Psoas muscle (tissue), 7 donors: ENCODE measurements at regions not wholly inside any gene's neighbourhood (a gene's known extent, or its start where the extent isn't known, plus 50 kb on each side); places are given as distances from the start of the nearest gene placed in this dataset.

ENCODE experiments used
- ATAC-seq, 4 donors: fragments of 200-7000 bp; cut with Tn5 transposase; one replicate each; pipeline ENCODE4 v1.9.1; 2020; ENCODE audit warnings: moderate library complexity in 3 of 4, mild to moderate bottlenecking in 2 of 4
- DNase-seq, 2 donors: peaks; one replicate each; pipeline ENCODE4 v3.0.0-alpha.2; 2020
- H3K27ac ChIP-seq: fragments of 200-600 bp; one replicate; pipeline ENCODE4 v1.8.0; 2022
- H3K27me3 ChIP-seq, 3 donors: fragments of 200-600 bp in 1 of 3; one replicate each; pipeline versions ENCODE4 v1.6.1 to v1.8.0; 2013 to 2022; ENCODE audit warnings: low read length in 2 of 3, mild to moderate bottlenecking in 2 of 3, moderate library complexity in 1 of 3; ENCODE audit not compliant: insufficient read depth in 3 of 3
- H3K36me3 ChIP-seq, 2 donors: fragments of 200-600 bp in 1 of 2; one replicate each; pipeline versions ENCODE4 v1.6.1 to v1.8.0; 2013 to 2022; ENCODE audit warnings: low read depth in 1 of 2, mild to moderate bottlenecking in 1 of 2, moderate library complexity in 1 of 2; ENCODE audit not compliant: insufficient read depth in 1 of 2
- H3K4me1 ChIP-seq: fragments of 200-600 bp; one replicate; pipeline ENCODE4 v1.8.0; 2022
- H3K4me3 ChIP-seq: fragments of 200-600 bp; one replicate; pipeline ENCODE4 v1.8.0; 2022; ENCODE audit warnings: mild to moderate bottlenecking
- H3K9me3 ChIP-seq: fragments of 200-600 bp; one replicate; pipeline ENCODE4 v1.8.0; 2022
- CTCF ChIP-seq: fragments of 200-600 bp; IDR thresholded peaks from one replicate; pipeline ENCODE4 v1.8.0; 2022; ENCODE audit warnings: antibody characterized with exemption
- WGBS, 3 donors: extraction: QIAGEN DNeasy Blood & Tissue Kit; methylation state at CpG; one replicate each; pipeline versions ENCODE4 v1.1.6 to v1.1.7; 2013; 5-methylcytosine and 5-hydroxymethylcytosine counted together
- intact Hi-C, 2 donors: fragments of 100-400 bp; cut with DNase I; formaldehyde crosslinking; loops; one replicate each; pipeline versions ENCODE4 v1.11.0 to v1.14.2; 2022
- donor health status: healthy with polysubstance abuse.
- donor health status: DM: no; HTN: no; CAD: no; lungs with moderate emphysema.
- donor health status: Bipolar disorder and iron deficiency.
- donor health status: healthy.
- donor health status: DM: yes; HTN: yes; CAD: no.
- donor health status: DM: no; HTN: no; CAD: no.
- donor health status: DM: yes; HTN: yes; CAD: no.

GRCh38 chr9:78821126-78821822, 524.3 kb downstream of the PSAT1 start:
- no peaks in the 10 kb centered on the region for H3K9me3 ChIP-seq
- H3K36me3 ChIP-seq = no peaks in the 10 kb centered on the region
- DNase-seq = no peak
- peak in 1 of 4 donors; percentile 42 for ATAC-seq
- TF ChIP-seq CTCF = peak; percentile 53
- no peak overlapping the region for H3K27ac ChIP-seq
- no peaks in the 10 kb centered on the region for H3K4me1 ChIP-seq
- intact Hi-C loops = no loop called here
- H3K27me3 ChIP-seq = no peaks in the 10 kb centered on the region
- peak overlapping the region; percentile 20 for H3K4me3 ChIP-seq
- 49 to 56% (median 52%) methylated on average over 9 of the region's 9 CpGs for WGBS, 3 donors

- H3K4me1 ChIP-seq = no peaks in the 10 kb centered on the region
- DNase-seq = no peak
- no peak overlapping the region for H3K4me3 ChIP-seq
- no peak overlapping the region for H3K27ac ChIP-seq
- no peak for ATAC-seq
- H3K36me3 ChIP-seq = no peaks in the 10 kb centered on the region
- no peaks in the 10 kb centered on the region for H3K27me3 ChIP-seq
- WGBS, 3 donors = 56 to 66% (median 61%) methylated on average over 3 of the region's 3 CpGs
- intact Hi-C loops = no loop called here
- TF ChIP-seq CTCF = no peak
- no peaks in the 10 kb centered on the region for H3K9me3 ChIP-seq
Measured at GRCh38 chr9:78826527-78826926, 529.6 kb downstream of the PSAT1 start.

DNA sequence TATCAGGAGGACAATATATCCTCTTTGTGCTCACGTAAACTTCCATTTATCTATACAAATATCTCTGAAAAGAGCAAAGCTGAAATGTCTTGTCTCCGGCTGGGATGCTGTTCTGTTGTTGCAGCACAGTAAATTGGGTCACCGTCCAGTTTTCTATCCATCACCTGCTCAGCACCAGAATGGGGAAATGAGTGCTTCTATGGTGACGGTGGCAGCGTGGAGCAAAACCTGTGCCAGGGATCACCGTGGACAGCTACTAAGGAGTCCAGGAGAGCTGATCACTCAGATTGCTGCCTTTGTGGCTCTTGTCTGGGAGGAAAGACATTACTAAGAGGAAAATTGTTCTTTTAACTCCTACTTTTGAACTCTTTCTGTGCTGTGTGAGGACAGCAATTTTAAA, 531.6 kb downstream of the PSAT1 start:
- Histone ChIP-seq H3K4me1 (no peaks in the 10 kb centered on the region), H3K9me3 (no peaks in the 10 kb centered on the region), H3K4me3 (no peak overlapping the region), H3K36me3 (no peaks in the 10 kb centered on the region), H3K27me3 (no peaks in the 10 kb centered on the region), H3K27ac (no peak overlapping the region)
- WGBS, 3 donors = 32 to 57% (median 42%) methylated on average over 6 of the region's 6 CpGs
- DNase-seq (no peak), ATAC-seq (no peak)
- no peak for TF ChIP-seq CTCF
- intact Hi-C loops = no loop called here

DNA sequence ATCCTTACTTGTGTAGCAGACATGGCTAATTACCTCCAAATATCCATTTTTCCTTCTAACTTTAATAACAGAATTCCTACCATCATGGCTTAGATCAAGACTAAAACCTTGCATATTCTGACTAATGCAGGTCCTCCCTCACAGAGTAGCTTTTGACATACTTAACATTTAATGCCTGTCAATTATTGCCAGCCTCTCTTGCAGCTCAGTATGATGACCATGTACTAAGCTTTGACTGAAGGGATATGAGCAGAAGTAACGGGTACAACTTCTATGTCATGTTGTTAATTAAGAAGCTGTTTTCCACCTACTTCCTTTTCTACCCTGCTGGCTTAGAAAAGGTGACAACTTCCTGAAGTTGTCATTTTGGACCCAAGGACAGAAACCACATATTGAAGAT, 533.4 kb downstream of the PSAT1 start:
- Histone ChIP-seq H3K9me3 (no peaks in the 10 kb centered on the region), H3K36me3 (no peaks in the 10 kb centered on the region), H3K4me3 (no peak overlapping the region), H3K27ac (no peak overlapping the region), H3K4me1 (no peaks in the 10 kb centered on the region), H3K27me3 (no peaks in the 10 kb centered on the region)
- ATAC-seq (no peak), DNase-seq (no peak)
- no peak for TF ChIP-seq CTCF
- WGBS, 3 donors = 90 to 95% (median 93%) methylated on average over 1 of the region's 1 CpG
- intact Hi-C loops = no loop called here

- no peak for TF ChIP-seq CTCF
- Histone ChIP-seq H3K27ac (no peak overlapping the region), H3K4me1 (no peaks in the 10 kb centered on the region), H3K36me3 (no peaks in the 10 kb centered on the region), H3K4me3 (no peak overlapping the region), H3K27me3 (no peaks in the 10 kb centered on the region), H3K9me3 (no peaks in the 10 kb centered on the region)
- intact Hi-C loops = no loop called here
- ATAC-seq (no peak), DNase-seq (no peak)
- WGBS, 3 donors = 7 to 20% (median 12%) methylated on average over 1 of the region's 1 CpG
Measured at GRCh38 chr9:78831726-78832125, 534.8 kb downstream of the PSAT1 start.
